Endothelial cell of umbilical vein (primary cell): ENCODE measurements at regions not wholly inside any gene's neighbourhood (a gene's known extent, or its start where the extent isn't known, plus 50 kb on each side); places are given as distances from the start of the nearest gene placed in this dataset.

Source experiments
- BruUV-seq: library from RNA; stranded (reverse); fragments of 400-500 nt; replicated peaks from 2 replicates; lab custom pipeline; 2021; lab: Mats Ljungman, UMichigan
- CTCF ChIA-PET: fragments of 300-600, 350-600 bp; sonication (Branson Sonifier 250); formaldehyde crosslinking; loops from one replicate; lab custom pipeline; 2021; ENCODE audit warnings: antibody characterized with exemption, inconsistent platforms; lab: Charles Lee
- POLR2A ChIA-PET: fragments of 300-600, 350-600 bp; sonication (Branson Sonifier 250); formaldehyde crosslinking; loops from one replicate; lab custom pipeline; 2021; ENCODE audit warnings: antibody characterized with exemption, inconsistent platforms; lab: Charles Lee
- DNase-seq: peaks from one replicate; pipeline ENCODE4 v3.0.0-alpha.2; 2011; ENCODE audit warnings: low read depth, low spot score
- FAIRE-seq: peaks from 2 replicates; lab custom pipeline; 2011; peaks lifted over from hg19 to GRCh38; lab: Jason Lieb, UNC
- H2AFZ ChIP-seq: 2 replicates; pipeline ENCODE4 v1.6.0; 2012; ENCODE audit warnings: low read depth, low read length, control low read depth, inconsistent platforms
- H3K27ac ChIP-seq: 2 replicates; pipeline ENCODE4 v1.5.1; 2011; ENCODE audit warnings: low read depth, mild to moderate bottlenecking, control low read depth, low read length, moderate library complexity; ENCODE audit not compliant: insufficient read depth
- H3K27me3 ChIP-seq, 2 experiments: 2 replicates each; pipeline versions ENCODE4 v1.6.0 to v1.6.1; 2011; ENCODE audit warnings: low read length in 2 of 2, mixed read lengths in 1 of 2; ENCODE audit not compliant: control insufficient read depth in 2 of 2, insufficient read depth in 2 of 2
- H3K36me3 ChIP-seq, 2 experiments: 2 replicates in 1 of 2; 3 replicates in 1 of 2; pipeline ENCODE4 v1.5.1; 2011; ENCODE audit warnings: low read length in 2 of 2, mild to moderate bottlenecking in 1 of 2, moderate library complexity in 1 of 2; ENCODE audit not compliant: control insufficient read depth in 2 of 2, insufficient read depth in 2 of 2; ENCODE audit errors: extremely low read depth in 1 of 2
- H3K4me1 ChIP-seq: 3 replicates; pipeline ENCODE4 v1.5.1; 2011; ENCODE audit warnings: mild to moderate bottlenecking, low read length; ENCODE audit not compliant: control insufficient read depth, insufficient read depth; ENCODE audit errors: extremely low read depth
- H3K4me2 ChIP-seq: 2 replicates; pipeline ENCODE4 v1.6.1; 2011; ENCODE audit warnings: low read length, control low read depth, mixed read lengths; ENCODE audit not compliant: insufficient read depth
- H3K4me3 ChIP-seq, 3 experiments: fragments of 200-600 bp in 1 of 3; sonication (generic), shearing (Covaris generic) in 1 of 3; replicated peaks in 1 of 3; 2 replicates each; pipeline ENCODE4 v1.5.1; 2011 to 2016; ENCODE audit warnings: control low read depth in 3 of 3, low read length in 3 of 3, mild to moderate bottlenecking in 2 of 3, inconsistent platforms in 1 of 3, low read depth in 1 of 3, moderate library complexity in 1 of 3; ENCODE audit not compliant: insufficient read depth in 1 of 3
- H3K79me2 ChIP-seq: 2 replicates; pipeline ENCODE4 v1.6.0; 2012; ENCODE audit warnings: low read length, inconsistent platforms; ENCODE audit not compliant: control insufficient read depth, insufficient read depth
- H3K9ac ChIP-seq: replicated peaks from 2 replicates; pipeline ENCODE3; 2011; ENCODE audit warnings: low read length, control low read depth; ENCODE audit not compliant: insufficient read depth; ENCODE audit errors: extremely low read depth
- H3K9me1 ChIP-seq: replicated peaks from 3 replicates; pipeline ENCODE4 v1.6.0; 2011; ENCODE audit warnings: mild to moderate bottlenecking, low read length; ENCODE audit not compliant: control insufficient read depth, insufficient read depth; ENCODE audit errors: extremely low read depth
- H3K9me3 ChIP-seq: replicated peaks from 2 replicates; pipeline ENCODE4 v1.5.1; 2012; ENCODE audit warnings: low read length, inconsistent platforms; ENCODE audit not compliant: control insufficient read depth, insufficient read depth
- H4K20me1 ChIP-seq: replicated peaks from 2 replicates; pipeline ENCODE3; 2011; ENCODE audit warnings: mild to moderate bottlenecking, low read length; ENCODE audit not compliant: control insufficient read depth, insufficient read depth; ENCODE audit errors: extremely low read depth
- EZH2 ChIP-seq: IDR thresholded peaks from 2 replicates; pipeline ENCODE4 v1.6.1; 2012; ENCODE audit warnings: borderline replicate concordance, low read depth, mild to moderate bottlenecking, moderate library complexity, low read length, inconsistent platforms; ENCODE audit not compliant: severe bottlenecking
- FOS ChIP-seq: IDR thresholded peaks from 2 replicates; pipeline ENCODE4 v1.6.1; 2011; ENCODE audit warnings: mild to moderate bottlenecking, low read length, moderate library complexity, borderline replicate concordance; ENCODE audit not compliant: insufficient read depth
- GATA2 ChIP-seq: IDR thresholded peaks from 2 replicates; pipeline ENCODE4 v1.7.0; 2011; ENCODE audit warnings: low read depth, mild to moderate bottlenecking, moderate library complexity, mixed read lengths, low read length; ENCODE audit not compliant: insufficient read length, insufficient read depth
- JUN ChIP-seq: IDR thresholded peaks from 2 replicates; pipeline ENCODE4 v1.6.1; 2011; ENCODE audit warnings: borderline replicate concordance, low read depth; ENCODE audit not compliant: insufficient read length, insufficient read depth
- MYC ChIP-seq: IDR thresholded peaks from one replicate; pipeline ENCODE4 v1.6.1; 2011; ENCODE audit warnings: mild to moderate bottlenecking, low read depth, low read length
- POLR2A ChIP-seq: IDR thresholded peaks from 2 replicates; pipeline ENCODE4 v1.6.1; 2012; ENCODE audit warnings: low read depth, mild to moderate bottlenecking, control low read depth, low read length
- POLR2AphosphoS5 ChIP-seq: IDR thresholded peaks from 2 replicates; pipeline ENCODE4 v1.6.1; 2012; ENCODE audit warnings: low read depth, mild to moderate bottlenecking, control low read depth, low read length, moderate library complexity; ENCODE audit not compliant: insufficient read depth
- dilution Hi-C: fragments of 300-500 bp; cut with MboI; formaldehyde crosslinking; loops from one replicate; pipeline ENCODE4 v1.15.0; 2019; ENCODE audit warnings: low sequenced_read_pairs; ENCODE audit not compliant: extremely low pct_ligation_motif_present
- intact Hi-C: fragments of 100-400 bp; cut with micrococcal nuclease; formaldehyde crosslinking; loops from one replicate; pipeline ENCODE4 v1.10.0; 2022
- TF ChIP-seq, protein P1 (sequence below), 2 donors: IDR thresholded peaks; 1 replicate in 1 of 2; 2 replicates in 1 of 2; pipeline ENCODE4 v1.5.1; 2011; ENCODE audit warnings: low read length in 2 of 2, mild to moderate bottlenecking in 2 of 2, moderate library complexity in 2 of 2, control low read depth in 1 of 2, inconsistent platforms in 1 of 2, low read depth in 1 of 2; ENCODE audit not compliant: insufficient read depth in 1 of 2; ENCODE audit errors: extremely low read depth in 1 of 2
- TF ChIP-seq, protein P2 (sequence below): IDR thresholded peaks from 2 replicates; pipeline ENCODE4 v1.6.1; 2011; ENCODE audit not compliant: insufficient read depth, insufficient read length

DNA sequence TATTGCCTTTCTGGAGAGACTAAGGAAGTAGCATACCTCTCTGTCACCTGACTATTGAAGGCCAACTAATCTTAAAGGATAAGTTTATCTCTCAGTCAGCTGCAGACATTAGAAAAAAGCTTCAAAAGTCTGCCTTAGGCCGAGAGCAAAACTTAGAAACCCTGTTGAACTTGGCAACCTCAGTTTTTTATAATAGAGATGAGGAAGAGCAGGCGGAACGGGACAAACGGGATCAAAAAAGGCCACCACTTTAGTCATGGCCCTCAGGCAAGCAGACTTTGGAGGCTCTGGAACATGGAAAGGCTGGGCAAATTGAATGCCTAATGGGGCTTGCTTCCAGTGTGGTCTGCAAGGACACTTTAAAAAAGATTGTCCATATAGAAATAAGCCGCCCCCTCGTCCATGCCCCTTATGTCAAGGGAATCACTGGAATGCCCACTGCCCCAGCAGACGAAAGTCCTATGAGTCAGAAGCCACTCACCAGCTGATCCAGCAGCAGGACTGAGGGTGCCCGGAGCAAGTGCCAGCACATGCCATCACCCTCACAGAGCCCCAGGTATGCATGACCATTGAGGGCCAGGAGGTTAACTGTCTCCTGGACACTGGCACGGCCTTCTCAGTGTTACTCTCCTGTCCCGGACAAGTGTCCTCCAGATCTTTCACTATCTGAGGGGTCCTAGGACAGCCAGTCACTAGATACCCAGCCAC lies 61.5 kb upstream of the FAM98A start:
- H3K9me1 ChIP-seq: no peaks in the 10 kb centered on the region
- H3K4me2 ChIP-seq: no peak overlapping the region
- H3K27me3 ChIP-seq: no peaks in the 10 kb centered on the region
- intact Hi-C loops: no loop called here
- ChIA-PET CTCF (no interaction called here), POLR2A (no interaction called here)
- no peaks in the 10 kb centered on the region for H4K20me1 ChIP-seq
- FAIRE-seq (no peak), DNase-seq (no peak)
- TF ChIP-seq, protein P1, sequence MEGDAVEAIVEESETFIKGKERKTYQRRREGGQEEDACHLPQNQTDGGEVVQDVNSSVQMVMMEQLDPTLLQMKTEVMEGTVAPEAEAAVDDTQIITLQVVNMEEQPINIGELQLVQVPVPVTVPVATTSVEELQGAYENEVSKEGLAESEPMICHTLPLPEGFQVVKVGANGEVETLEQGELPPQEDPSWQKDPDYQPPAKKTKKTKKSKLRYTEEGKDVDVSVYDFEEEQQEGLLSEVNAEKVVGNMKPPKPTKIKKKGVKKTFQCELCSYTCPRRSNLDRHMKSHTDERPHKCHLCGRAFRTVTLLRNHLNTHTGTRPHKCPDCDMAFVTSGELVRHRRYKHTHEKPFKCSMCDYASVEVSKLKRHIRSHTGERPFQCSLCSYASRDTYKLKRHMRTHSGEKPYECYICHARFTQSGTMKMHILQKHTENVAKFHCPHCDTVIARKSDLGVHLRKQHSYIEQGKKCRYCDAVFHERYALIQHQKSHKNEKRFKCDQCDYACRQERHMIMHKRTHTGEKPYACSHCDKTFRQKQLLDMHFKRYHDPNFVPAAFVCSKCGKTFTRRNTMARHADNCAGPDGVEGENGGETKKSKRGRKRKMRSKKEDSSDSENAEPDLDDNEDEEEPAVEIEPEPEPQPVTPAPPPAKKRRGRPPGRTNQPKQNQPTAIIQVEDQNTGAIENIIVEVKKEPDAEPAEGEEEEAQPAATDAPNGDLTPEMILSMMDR (IDR thresholded peaks at IDR 0.05; ENCODE audit: extremely low read depth in 1 of 2, insufficient read depth in 1 of 2, low read depth in 1 of 2, low read length in 2 of 2): no peak
- TF ChIP-seq EZH2 (no peak), POLR2AphosphoS5 (no peak), MYC (no peak), FOS (no peak), JUN (no peak), GATA2 (no peak), POLR2A (no peak)
- TF ChIP-seq, protein P2, sequence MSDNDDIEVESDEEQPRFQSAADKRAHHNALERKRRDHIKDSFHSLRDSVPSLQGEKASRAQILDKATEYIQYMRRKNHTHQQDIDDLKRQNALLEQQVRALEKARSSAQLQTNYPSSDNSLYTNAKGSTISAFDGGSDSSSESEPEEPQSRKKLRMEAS: no peak
- no peaks in the 10 kb centered on the region for H3K79me2 ChIP-seq
- H3K36me3 ChIP-seq: no peaks in the 10 kb centered on the region
- H3K4me3 ChIP-seq: no peak overlapping the region
- no TSS peak for BruUV-seq
- H3K9me3 ChIP-seq: no peaks in the 10 kb centered on the region
- no peak overlapping the region for H3K9ac ChIP-seq
- dilution Hi-C loops: no loop called here
- no peaks in the 10 kb centered on the region for H3K4me1 ChIP-seq
- no peak overlapping the region for H3K27ac ChIP-seq
- H2AFZ ChIP-seq: no peak overlapping the region
